ENCODE measurements at regions not wholly inside any gene's neighbourhood (a gene's known extent, or its start where the extent isn't known, plus 50 kb on each side); places are given as distances from the start of the nearest gene placed in this dataset.

DNA sequence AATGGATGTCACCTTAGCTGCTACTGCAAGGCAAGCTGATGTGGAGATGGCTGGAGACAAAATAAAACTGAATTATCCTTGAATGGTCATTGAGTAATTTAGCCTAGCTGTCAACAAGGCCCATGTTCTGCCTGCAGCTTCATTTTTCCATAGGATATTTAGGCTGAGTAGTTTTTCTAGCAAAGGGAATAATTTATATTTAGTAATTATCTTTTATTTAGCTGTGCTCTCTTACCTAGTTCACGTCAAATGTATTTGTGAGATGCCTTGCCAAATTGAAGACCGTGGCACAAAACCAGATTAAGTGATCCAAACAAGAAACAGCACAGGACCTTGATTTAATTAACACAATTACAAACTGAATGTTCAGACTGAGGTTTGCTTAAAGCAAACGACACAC is 77.4 kb upstream of the CEP162 start:
- TF ChIP-seq EP300 (IDR thresholded peaks at IDR 0.05; ENCODE audit: borderline replicate concordance in 1 of 2, low read depth in 2 of 2, low read length in 2 of 2) (no peak), ATF2 (IDR thresholded peaks at IDR 0.05; ENCODE audit: low read length) (no peak), BRCA1 (IDR thresholded peaks at IDR 0.05; ENCODE audit: low read depth, low read length) (no peak), EZH2 (IDR thresholded peaks at IDR 0.05; ENCODE audit: low read depth, low read length, severe bottlenecking) (no peak), POLR2A (IDR thresholded peaks at IDR 0.05; ENCODE audit: control extremely low read depth in 1 of 2, low read depth in 2 of 2, low read length in 2 of 2) (no peak), CHD2 (IDR thresholded peaks at IDR 0.05; ENCODE audit: low read length) (no peak), NRF1 (IDR thresholded peaks at IDR 0.05; ENCODE audit: low read depth, low read length) (no peak), CBX5 (IDR thresholded peaks at IDR 0.05; ENCODE audit: low read depth, low read length) (no peak), ZNF274 (IDR thresholded peaks at IDR 0.05; ENCODE audit: borderline replicate concordance, extremely low read depth, low read length) (no peak), SAP30 (IDR thresholded peaks at IDR 0.05; ENCODE audit: insufficient read depth, insufficient replicate concordance, low read length) (no peak)
- TF ChIP-seq, protein P1, sequence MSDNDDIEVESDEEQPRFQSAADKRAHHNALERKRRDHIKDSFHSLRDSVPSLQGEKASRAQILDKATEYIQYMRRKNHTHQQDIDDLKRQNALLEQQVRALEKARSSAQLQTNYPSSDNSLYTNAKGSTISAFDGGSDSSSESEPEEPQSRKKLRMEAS (IDR thresholded peaks at IDR 0.05): no peak

Data from H1 (cell line).